Activated T-cell treated with anti-CD3 and anti-CD28 coated beads, Interleukin-2, amount 50 U/mL, for 72 hours (primary cell): ENCODE measurements at regions not wholly inside any gene's neighbourhood (a gene's known extent, or its start where the extent isn't known, plus 50 kb on each side); places are given as distances from the start of the nearest gene placed in this dataset.

ENCODE experiments used
- ATAC-seq, 2 donors: fragments of 150-1000 bp; cut with Tn5 transposase; replicated peaks in 1 of 2; 2 replicates each; pipeline ENCODE4 v1.10.0; 2021; ENCODE audit warnings: moderate library complexity in 2 of 2, mild to moderate bottlenecking in 1 of 2
- DNase-seq, 2 donors: peaks; one replicate each; pipeline ENCODE4 v3.0.0; 2021 to 2022; ENCODE audit warnings: mixed read lengths in 1 of 2
- H3K27ac Mint-ChIP-seq: one replicate; pipeline ENCODE4 v1.8.0; 2022; ENCODE audit warnings: mild to moderate bottlenecking, moderate library complexity, mixed read lengths
- H3K27me3 Mint-ChIP-seq: one replicate; pipeline ENCODE4 v1.8.0; 2022; ENCODE audit warnings: low read depth, mixed read lengths
- H3K36me3 Mint-ChIP-seq, 2 donors: one replicate each; pipeline ENCODE4 v1.8.0; 2022; ENCODE audit warnings: mixed read lengths in 2 of 2, mild to moderate bottlenecking in 1 of 2; ENCODE audit not compliant: insufficient read depth in 2 of 2
- H3K4me1 Mint-ChIP-seq: one replicate; pipeline ENCODE4 v1.8.0; 2022; ENCODE audit warnings: low read depth, mixed read lengths
- H3K4me3 Mint-ChIP-seq, 2 donors: one replicate each; pipeline ENCODE4 v1.8.0; 2022; ENCODE audit warnings: mild to moderate bottlenecking in 2 of 2, mixed read lengths in 2 of 2, moderate library complexity in 2 of 2
- H3K9me3 Mint-ChIP-seq, 2 donors: one replicate each; pipeline ENCODE4 v1.8.0; 2022; ENCODE audit warnings: mixed read lengths in 2 of 2

- no peak overlapping the region for H3K27ac Mint-ChIP-seq
- peaks cover 67% of the 10 kb centered on the region for H3K4me1 Mint-ChIP-seq
- H3K36me3 Mint-ChIP-seq, result peaks cover 0 to 3% of the 10 kb centered on the region in 2 donors
- H3K9me3 Mint-ChIP-seq, result no peaks in the 10 kb centered on the region
- ATAC-seq, result peak; percentile 62 to 65
- peak; percentile 47 to 69 for DNase-seq
- H3K27me3 Mint-ChIP-seq, result peaks cover 42% of the 10 kb centered on the region
- H3K4me3 Mint-ChIP-seq, result peak overlapping the region; percentile 2 to 10
Measured at GRCh38 chr10:14382022-14382421, 51.3 kb upstream of the FRMD4A start.

GRCh38 chr10:14381475-14381874 lies 50.8 kb upstream of the FRMD4A start:
- DNase-seq (no peak), ATAC-seq (no peak)
- H3K27me3 Mint-ChIP-seq, result peaks cover 42% of the 10 kb centered on the region
- peaks cover 61% of the 10 kb centered on the region for H3K4me1 Mint-ChIP-seq
- no peak overlapping the region for H3K27ac Mint-ChIP-seq
- H3K36me3 Mint-ChIP-seq, result peaks cover 0 to 3% of the 10 kb centered on the region in 2 donors
- no peaks in the 10 kb centered on the region for H3K9me3 Mint-ChIP-seq
- no peak overlapping the region for H3K4me3 Mint-ChIP-seq

GRCh38 chr10:14380746-14381145 lies 50.0 kb upstream of the FRMD4A start:
- Mint-ChIP-seq H3K9me3 (no peaks in the 10 kb centered on the region), H3K27ac (no peak overlapping the region), H3K4me1 (peaks cover 54% of the 10 kb centered on the region), H3K4me3 (no peak overlapping the region), H3K27me3 (peaks cover 45% of the 10 kb centered on the region), H3K36me3 (peaks cover 0 to 2% of the 10 kb centered on the region in 2 donors)
- ATAC-seq, result no peak
- no peak for DNase-seq
